Nephron (organoid): ENCODE measurements at regions not wholly inside any gene's neighbourhood (a gene's known extent, or its start where the extent isn't known, plus 50 kb on each side); places are given as distances from the start of the nearest gene placed in this dataset.

ENCODE experiments used
- H3K27ac Mint-ChIP-seq, 3 experiments: 2 replicates each; pipeline ENCODE4 v1.8.0; 2020; ENCODE audit warnings: mixed read lengths in 3 of 3, mild to moderate bottlenecking in 2 of 3, moderate library complexity in 1 of 3
- H3K27me3 Mint-ChIP-seq: 2 replicates; pipeline ENCODE4 v1.8.0; 2021; ENCODE audit warnings: low read depth, mild to moderate bottlenecking, moderate library complexity, mixed read lengths
- H3K36me3 Mint-ChIP-seq: 2 replicates; pipeline ENCODE4 v1.8.0; 2020; ENCODE audit warnings: low read depth, mixed read lengths
- H3K4me1 Mint-ChIP-seq: 2 replicates; pipeline ENCODE4 v1.8.0; 2020; ENCODE audit warnings: mixed read lengths
- H3K4me3 Mint-ChIP-seq, 3 experiments: 2 replicates each; pipeline ENCODE4 v1.8.0; 2020; ENCODE audit warnings: mild to moderate bottlenecking in 3 of 3, mixed read lengths in 3 of 3, moderate library complexity in 2 of 3
- H3K9me3 Mint-ChIP-seq: 2 replicates; pipeline ENCODE4 v1.8.0; 2020; ENCODE audit warnings: mixed read lengths
- CTCF ChIP-seq, 3 experiments: fragments of 200-600 bp; sonication (generic); IDR thresholded peaks; one replicate each; pipeline ENCODE4 v1.5.0; 2021; ENCODE audit warnings: antibody characterized with exemption in 3 of 3; ENCODE audit not compliant: unreplicated experiment in 3 of 3

GRCh38 chr3:78023257-78023656, 983.4 kb downstream of the ROBO2 start:
- Mint-ChIP-seq H3K9me3 (peaks cover 2% of the 10 kb centered on the region), H3K4me3 (no peak overlapping the region), H3K27ac (no peak overlapping the region), H3K27me3 (no peaks in the 10 kb centered on the region), H3K4me1 (peaks cover 6% of the 10 kb centered on the region), H3K36me3 (no peaks in the 10 kb centered on the region)
- no peak for TF ChIP-seq CTCF (IDR thresholded peaks at IDR 0.05; ENCODE audit: unreplicated experiment in 3 of 3)

- Mint-ChIP-seq H3K36me3 (no peaks in the 10 kb centered on the region), H3K4me1 (no peaks in the 10 kb centered on the region), H3K27me3 (no peaks in the 10 kb centered on the region), H3K4me3 (no peak overlapping the region), H3K9me3 (peaks cover 2% of the 10 kb centered on the region), H3K27ac (peak overlapping the region in 1 of 3 experiments; percentile 23)
- TF ChIP-seq CTCF (IDR thresholded peaks at IDR 0.05; ENCODE audit: unreplicated experiment in 3 of 3) = no peak
Observed at GRCh38 chr3:78025916-78026315, 986.0 kb downstream of the ROBO2 start.

GRCh38 chr3:78026318-78026828, 986.5 kb downstream of the ROBO2 start:
- no peak overlapping the region for H3K4me3 Mint-ChIP-seq

GRCh38 chr3:78029775-78030174, 989.9 kb downstream of the ROBO2 start:
- H3K4me1 Mint-ChIP-seq = peaks cover 5% of the 10 kb centered on the region
- no peak overlapping the region for H3K27ac Mint-ChIP-seq
- TF ChIP-seq CTCF (IDR thresholded peaks at IDR 0.05; ENCODE audit: unreplicated experiment in 3 of 3) = no peak
- H3K36me3 Mint-ChIP-seq = no peaks in the 10 kb centered on the region
- no peaks in the 10 kb centered on the region for H3K9me3 Mint-ChIP-seq
- no peaks in the 10 kb centered on the region for H3K27me3 Mint-ChIP-seq
- H3K4me3 Mint-ChIP-seq = no peak overlapping the region

More at GRCh38 chr3:78026318-78026828, 986.5 kb downstream of the ROBO2 start:
- no peak for TF ChIP-seq CTCF (IDR thresholded peaks at IDR 0.05; ENCODE audit: unreplicated experiment in 3 of 3)
- Mint-ChIP-seq H3K4me1 (no peaks in the 10 kb centered on the region), H3K27me3 (no peaks in the 10 kb centered on the region), H3K27ac (peak overlapping the region in 1 of 3 experiments; percentile 44), H3K9me3 (peaks cover 2% of the 10 kb centered on the region), H3K36me3 (no peaks in the 10 kb centered on the region)

GRCh38 chr3:78035131-78035641, 995.3 kb downstream of the ROBO2 start:
- peaks cover 13% of the 10 kb centered on the region for H3K4me1 Mint-ChIP-seq
- no peaks in the 10 kb centered on the region for H3K27me3 Mint-ChIP-seq
- H3K27ac Mint-ChIP-seq = peak overlapping the region; percentile 28 to 78 (median 47)
- H3K9me3 Mint-ChIP-seq = no peaks in the 10 kb centered on the region
- H3K36me3 Mint-ChIP-seq = no peaks in the 10 kb centered on the region
- no peak for TF ChIP-seq CTCF (IDR thresholded peaks at IDR 0.05; ENCODE audit: unreplicated experiment in 3 of 3)
- H3K4me3 Mint-ChIP-seq = peak overlapping the region; percentile 1 to 57 (median 54)

GRCh38 chr3:78041486-78041885, 1001.6 kb downstream of the ROBO2 start:
- H3K27ac Mint-ChIP-seq = no peak overlapping the region
- no peak for TF ChIP-seq CTCF (IDR thresholded peaks at IDR 0.05; ENCODE audit: unreplicated experiment in 3 of 3)
- no peaks in the 10 kb centered on the region for H3K9me3 Mint-ChIP-seq
- no peaks in the 10 kb centered on the region for H3K4me1 Mint-ChIP-seq
- H3K36me3 Mint-ChIP-seq = no peaks in the 10 kb centered on the region
- H3K27me3 Mint-ChIP-seq = no peaks in the 10 kb centered on the region
- no peak overlapping the region for H3K4me3 Mint-ChIP-seq
